Endodermal cell (in vitro differentiated cells): ENCODE measurements at regions not wholly inside any gene's neighbourhood (a gene's known extent, or its start where the extent isn't known, plus 50 kb on each side); places are given as distances from the start of the nearest gene placed in this dataset.

ENCODE experiments used
- DNase-seq: peaks from one replicate; pipeline ENCODE4 v3.0.0-alpha.2; 2017
- H3K27ac ChIP-seq: 2 replicates; pipeline ENCODE4 v1.5.1; 2013; ENCODE audit warnings: mild to moderate bottlenecking, low read depth, low read length, moderate library complexity
- H3K27me3 ChIP-seq: 2 replicates; pipeline ENCODE4 v1.6.1; 2013; ENCODE audit warnings: mild to moderate bottlenecking, low read length, moderate library complexity; ENCODE audit not compliant: insufficient read depth, control insufficient read depth, poor library complexity, severe bottlenecking
- H3K36me3 ChIP-seq: 2 replicates; pipeline ENCODE4 v1.7.0; 2013; ENCODE audit warnings: mild to moderate bottlenecking, low read length, moderate library complexity; ENCODE audit not compliant: control insufficient read depth, insufficient read depth
- H3K4me1 ChIP-seq: one replicate; pipeline ENCODE4 v1.7.0; 2013; ENCODE audit warnings: low read length; ENCODE audit not compliant: control insufficient read depth, insufficient read depth
- H3K4me3 ChIP-seq: 2 replicates; pipeline ENCODE4 v1.5.1; 2013; ENCODE audit warnings: mild to moderate bottlenecking, low read length, moderate library complexity
- H3K9ac ChIP-seq: 2 replicates; pipeline ENCODE4 v1.6.1; 2013; ENCODE audit warnings: mild to moderate bottlenecking, low read length, moderate library complexity; ENCODE audit not compliant: poor library complexity, severe bottlenecking; ENCODE audit errors: extremely low read depth
- H3K9me3 ChIP-seq: 2 replicates; pipeline ENCODE4 v1.6.1; 2013; ENCODE audit warnings: mild to moderate bottlenecking, low read length, moderate library complexity; ENCODE audit not compliant: control insufficient read depth
- H3K27ac Mint-ChIP-seq: 2 replicates; pipeline ENCODE4 v1.8.0; 2020; ENCODE audit warnings: mixed read lengths
- H3K27me3 Mint-ChIP-seq: 2 replicates; pipeline ENCODE4 v1.8.0; 2021; ENCODE audit warnings: mild to moderate bottlenecking, mixed read lengths; ENCODE audit not compliant: insufficient read depth
- H3K36me3 Mint-ChIP-seq: 2 replicates; pipeline ENCODE4 v1.8.0; 2020; ENCODE audit warnings: low read depth, mixed read lengths
- H3K4me1 Mint-ChIP-seq: 2 replicates; pipeline ENCODE4 v1.8.0; 2020; ENCODE audit warnings: mixed read lengths
- H3K4me3 Mint-ChIP-seq: 2 replicates; pipeline ENCODE4 v1.8.0; 2020; ENCODE audit warnings: mild to moderate bottlenecking, moderate library complexity, mixed read lengths
- H3K9me3 Mint-ChIP-seq: 2 replicates; pipeline ENCODE4 v1.8.0; 2020; ENCODE audit warnings: mild to moderate bottlenecking, mixed read lengths
- WGBS, 2 experiments: methylation state at CpG; one replicate each; pipeline versions ENCODE4 v1.1.5 to v1.1.7; 2013; ENCODE audit warnings: missing lambda C conversion rate in 2 of 2, mixed read lengths in 1 of 2; ENCODE audit not compliant: insufficient coverage in 1 of 2, insufficient read length in 1 of 2; 5-methylcytosine and 5-hydroxymethylcytosine counted together
- TF ChIP-seq, protein P1 (sequence below): fragments of 200-600 bp; sonication (generic); conservative IDR thresholded peaks from 2 replicates; pipeline ENCODE4 v1.5.0; 2021; ENCODE audit warnings: antibody characterized with exemption, mild to moderate bottlenecking

DNA sequence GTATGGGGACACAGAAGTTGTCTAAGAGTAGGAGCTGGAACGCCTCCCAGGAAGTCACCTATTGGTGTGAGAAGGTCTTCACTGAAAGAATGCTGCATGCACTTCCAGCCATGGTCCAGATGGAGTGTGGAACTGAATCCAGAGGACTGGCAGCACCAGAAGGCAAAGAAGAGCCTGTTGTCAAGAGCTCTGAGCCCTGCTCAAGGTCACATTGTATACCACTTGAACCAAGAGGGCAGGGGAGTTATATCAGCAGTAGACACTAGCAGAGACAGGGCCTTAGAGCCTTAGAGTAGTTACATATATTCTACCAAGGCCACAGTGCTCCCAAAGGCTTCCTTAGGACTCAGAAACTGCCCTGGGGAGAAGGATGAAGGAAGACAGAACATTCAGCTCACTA, 130.8 kb upstream of the POC5 start:
- H3K4me3 ChIP-seq = no peak overlapping the region
- H3K27me3 ChIP-seq = no peaks in the 10 kb centered on the region
- no peak overlapping the region for H3K9ac ChIP-seq
- no peaks in the 10 kb centered on the region for H3K36me3 Mint-ChIP-seq
- H3K4me1 Mint-ChIP-seq = no peaks in the 10 kb centered on the region
- no peaks in the 10 kb centered on the region for H3K9me3 Mint-ChIP-seq
- H3K27ac Mint-ChIP-seq = no peak overlapping the region
- DNase-seq = no peak
- no peak overlapping the region for H3K27ac ChIP-seq
- H3K36me3 ChIP-seq = no peaks in the 10 kb centered on the region
- no peak overlapping the region for H3K4me3 Mint-ChIP-seq
- H3K27me3 Mint-ChIP-seq = peaks cover 2% of the 10 kb centered on the region
- no peaks in the 10 kb centered on the region for H3K4me1 ChIP-seq
- 88% methylated on average over 1 of the region's 1 CpG; no CpG with 5 or more reads in 1 of the 2 experiments for WGBS, 2 experiments
- TF ChIP-seq, protein P1, sequence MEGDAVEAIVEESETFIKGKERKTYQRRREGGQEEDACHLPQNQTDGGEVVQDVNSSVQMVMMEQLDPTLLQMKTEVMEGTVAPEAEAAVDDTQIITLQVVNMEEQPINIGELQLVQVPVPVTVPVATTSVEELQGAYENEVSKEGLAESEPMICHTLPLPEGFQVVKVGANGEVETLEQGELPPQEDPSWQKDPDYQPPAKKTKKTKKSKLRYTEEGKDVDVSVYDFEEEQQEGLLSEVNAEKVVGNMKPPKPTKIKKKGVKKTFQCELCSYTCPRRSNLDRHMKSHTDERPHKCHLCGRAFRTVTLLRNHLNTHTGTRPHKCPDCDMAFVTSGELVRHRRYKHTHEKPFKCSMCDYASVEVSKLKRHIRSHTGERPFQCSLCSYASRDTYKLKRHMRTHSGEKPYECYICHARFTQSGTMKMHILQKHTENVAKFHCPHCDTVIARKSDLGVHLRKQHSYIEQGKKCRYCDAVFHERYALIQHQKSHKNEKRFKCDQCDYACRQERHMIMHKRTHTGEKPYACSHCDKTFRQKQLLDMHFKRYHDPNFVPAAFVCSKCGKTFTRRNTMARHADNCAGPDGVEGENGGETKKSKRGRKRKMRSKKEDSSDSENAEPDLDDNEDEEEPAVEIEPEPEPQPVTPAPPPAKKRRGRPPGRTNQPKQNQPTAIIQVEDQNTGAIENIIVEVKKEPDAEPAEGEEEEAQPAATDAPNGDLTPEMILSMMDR = no peak
- H3K9me3 ChIP-seq = no peaks in the 10 kb centered on the region

- H3K4me3 Mint-ChIP-seq = no peak overlapping the region
- H3K36me3 ChIP-seq = no peaks in the 10 kb centered on the region
- no peaks in the 10 kb centered on the region for H3K9me3 ChIP-seq
- peaks cover 2% of the 10 kb centered on the region for H3K27me3 Mint-ChIP-seq
- H3K27ac ChIP-seq = no peak overlapping the region
- no peaks in the 10 kb centered on the region for H3K36me3 Mint-ChIP-seq
- H3K4me3 ChIP-seq = no peak overlapping the region
- TF ChIP-seq, protein P1 = no peak
- no peak overlapping the region for H3K27ac Mint-ChIP-seq
- 69% methylated on average over 1 of the region's 1 CpG; no CpG with 5 or more reads in 1 of the 2 experiments for WGBS, 2 experiments
- no peaks in the 10 kb centered on the region for H3K4me1 Mint-ChIP-seq
- H3K4me1 ChIP-seq = no peaks in the 10 kb centered on the region
- DNase-seq = no peak
- H3K9me3 Mint-ChIP-seq = no peaks in the 10 kb centered on the region
- no peak overlapping the region for H3K9ac ChIP-seq
- no peaks in the 10 kb centered on the region for H3K27me3 ChIP-seq
Observed at GRCh38 chr5:75847561-75848021, 130.4 kb upstream of the POC5 start.

DNA sequence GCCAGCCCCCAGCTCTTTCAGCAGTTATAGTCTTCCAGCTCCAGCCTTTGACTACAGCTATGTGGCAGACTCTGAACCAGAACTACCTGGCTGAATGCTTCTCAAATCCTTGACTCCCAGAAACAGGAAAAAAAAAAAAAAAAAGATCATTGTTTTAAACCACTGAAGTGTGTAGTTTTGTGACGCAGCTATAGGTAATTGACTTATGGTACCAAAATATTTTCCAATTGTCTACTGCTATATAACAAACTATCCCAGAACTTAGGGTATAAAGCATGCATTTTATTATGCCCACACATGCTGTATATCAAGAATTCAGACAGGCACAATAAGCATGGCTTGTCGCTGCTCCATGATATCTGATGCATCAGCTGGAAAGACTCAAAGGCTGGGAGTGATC, 127.1 kb upstream of the POC5 start:
- Mint-ChIP-seq H3K4me1 (no peaks in the 10 kb centered on the region), H3K27ac (no peak overlapping the region), H3K9me3 (no peaks in the 10 kb centered on the region), H3K36me3 (no peaks in the 10 kb centered on the region), H3K4me3 (no peak overlapping the region), H3K27me3 (no peaks in the 10 kb centered on the region)
- H3K27me3 ChIP-seq = no peaks in the 10 kb centered on the region
- no peaks in the 10 kb centered on the region for H3K9me3 ChIP-seq
- TF ChIP-seq, protein P1 = no peak
- H3K36me3 ChIP-seq = no peaks in the 10 kb centered on the region
- H3K27ac ChIP-seq = no peak overlapping the region
- no peak overlapping the region for H3K4me3 ChIP-seq
- WGBS, 2 experiments = 96 to 100% methylated on average over 1 to 2 of the region's 2 CpGs
- no peaks in the 10 kb centered on the region for H3K4me1 ChIP-seq
- H3K9ac ChIP-seq = no peak overlapping the region
- no peak for DNase-seq
